Choroid plexus epithelial cell (primary cell): ENCODE measurements at regions not wholly inside any gene's neighbourhood (a gene's known extent, or its start where the extent isn't known, plus 50 kb on each side); places are given as distances from the start of the nearest gene placed in this dataset.
A peak's percentile ranks its signal among the peaks of the same experiment; 100 is the strongest.

ENCODE experiments used
- DNase-seq: peaks from one replicate; pipeline ENCODE4 v3.0.0-alpha.2; 2010; ENCODE audit warnings: low read depth
- H3K4me3 ChIP-seq: 2 replicates; pipeline ENCODE4 v1.5.1; 2011; ENCODE audit warnings: low read depth, mild to moderate bottlenecking, control low read depth, low read length, moderate library complexity
- TF ChIP-seq, protein P1 (sequence below): conservative IDR thresholded peaks from 2 replicates; pipeline ENCODE4 v1.5.1; 2011; ENCODE audit warnings: low read depth, mild to moderate bottlenecking, control low read depth, inconsistent platforms, low read length, moderate library complexity

DNA sequence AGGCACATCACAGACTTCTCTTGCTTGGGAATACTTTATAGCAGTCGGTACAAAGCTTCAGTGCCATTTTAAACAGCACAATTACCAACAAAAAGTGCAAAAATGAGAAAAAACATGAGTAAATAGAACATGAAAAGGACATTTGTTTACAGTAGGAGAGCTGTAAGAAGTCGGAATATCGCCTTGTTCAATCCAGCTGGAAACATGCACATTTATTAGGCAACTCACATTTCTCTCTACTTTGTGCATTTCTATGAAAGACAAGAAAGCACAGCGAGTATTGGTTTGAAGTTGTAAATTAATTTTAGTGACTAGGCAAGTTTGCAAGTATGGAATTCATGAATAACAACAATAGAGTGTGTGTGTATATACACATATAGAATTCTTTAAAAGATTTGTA is 484.7 kb downstream of the DACH1 start:
- TF ChIP-seq, protein P1, sequence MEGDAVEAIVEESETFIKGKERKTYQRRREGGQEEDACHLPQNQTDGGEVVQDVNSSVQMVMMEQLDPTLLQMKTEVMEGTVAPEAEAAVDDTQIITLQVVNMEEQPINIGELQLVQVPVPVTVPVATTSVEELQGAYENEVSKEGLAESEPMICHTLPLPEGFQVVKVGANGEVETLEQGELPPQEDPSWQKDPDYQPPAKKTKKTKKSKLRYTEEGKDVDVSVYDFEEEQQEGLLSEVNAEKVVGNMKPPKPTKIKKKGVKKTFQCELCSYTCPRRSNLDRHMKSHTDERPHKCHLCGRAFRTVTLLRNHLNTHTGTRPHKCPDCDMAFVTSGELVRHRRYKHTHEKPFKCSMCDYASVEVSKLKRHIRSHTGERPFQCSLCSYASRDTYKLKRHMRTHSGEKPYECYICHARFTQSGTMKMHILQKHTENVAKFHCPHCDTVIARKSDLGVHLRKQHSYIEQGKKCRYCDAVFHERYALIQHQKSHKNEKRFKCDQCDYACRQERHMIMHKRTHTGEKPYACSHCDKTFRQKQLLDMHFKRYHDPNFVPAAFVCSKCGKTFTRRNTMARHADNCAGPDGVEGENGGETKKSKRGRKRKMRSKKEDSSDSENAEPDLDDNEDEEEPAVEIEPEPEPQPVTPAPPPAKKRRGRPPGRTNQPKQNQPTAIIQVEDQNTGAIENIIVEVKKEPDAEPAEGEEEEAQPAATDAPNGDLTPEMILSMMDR, result no peak
- no peak overlapping the region for H3K4me3 ChIP-seq
- DNase-seq, result no peak

- TF ChIP-seq, protein P1, result no peak
- no peak overlapping the region for H3K4me3 ChIP-seq
- DNase-seq, result no peak
These were observed 486.8 kb downstream of the DACH1 start for GRCh38 chr13:71380191-71380590.

DNA sequence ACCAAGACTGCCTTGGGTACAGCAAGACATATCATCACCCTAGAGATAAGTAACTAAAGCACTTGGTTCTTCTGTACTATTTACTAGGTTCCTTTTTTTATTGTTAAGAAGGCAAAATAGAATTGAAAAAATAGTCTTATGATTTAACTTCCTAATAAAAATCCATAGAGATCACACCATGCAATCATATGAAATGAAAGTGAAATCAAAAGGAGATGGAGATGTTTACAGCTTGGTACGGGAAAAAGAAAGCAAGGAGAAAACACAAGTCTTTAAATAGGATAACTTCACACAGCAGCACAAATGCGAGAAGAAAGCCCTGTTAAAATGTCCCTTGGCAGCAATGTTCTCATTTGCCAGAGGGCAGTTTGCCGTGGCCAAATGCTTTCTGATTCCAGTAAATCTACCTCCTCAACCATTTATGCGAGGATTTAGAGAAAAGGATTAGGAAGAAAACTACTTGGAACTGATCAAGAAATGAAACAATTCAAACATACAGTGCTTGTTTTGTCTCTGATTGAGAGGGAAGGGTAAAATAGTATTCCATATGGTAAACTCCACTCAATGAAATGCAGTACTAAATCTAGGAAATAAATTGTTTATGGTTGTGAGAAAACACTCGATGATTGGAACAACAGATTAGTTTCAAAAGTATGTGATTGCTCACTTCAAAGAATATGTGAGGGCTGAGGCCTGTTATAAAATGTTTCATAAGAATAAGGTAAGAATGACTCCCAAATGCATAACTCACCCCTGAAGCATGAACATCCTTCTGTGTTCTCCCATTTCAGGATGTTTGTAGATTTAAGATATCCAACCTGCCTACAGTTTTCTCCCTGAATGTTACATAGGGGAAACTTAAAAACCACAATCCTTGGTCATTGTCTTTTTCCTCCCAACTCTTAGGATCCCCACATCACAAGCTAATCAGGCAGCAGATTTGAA is 487.8 kb downstream of the DACH1 start:
- peak; percentile 47 for DNase-seq
- H3K4me3 ChIP-seq, result peak overlapping the region; percentile 27
- TF ChIP-seq, protein P1, result no peak

DNA sequence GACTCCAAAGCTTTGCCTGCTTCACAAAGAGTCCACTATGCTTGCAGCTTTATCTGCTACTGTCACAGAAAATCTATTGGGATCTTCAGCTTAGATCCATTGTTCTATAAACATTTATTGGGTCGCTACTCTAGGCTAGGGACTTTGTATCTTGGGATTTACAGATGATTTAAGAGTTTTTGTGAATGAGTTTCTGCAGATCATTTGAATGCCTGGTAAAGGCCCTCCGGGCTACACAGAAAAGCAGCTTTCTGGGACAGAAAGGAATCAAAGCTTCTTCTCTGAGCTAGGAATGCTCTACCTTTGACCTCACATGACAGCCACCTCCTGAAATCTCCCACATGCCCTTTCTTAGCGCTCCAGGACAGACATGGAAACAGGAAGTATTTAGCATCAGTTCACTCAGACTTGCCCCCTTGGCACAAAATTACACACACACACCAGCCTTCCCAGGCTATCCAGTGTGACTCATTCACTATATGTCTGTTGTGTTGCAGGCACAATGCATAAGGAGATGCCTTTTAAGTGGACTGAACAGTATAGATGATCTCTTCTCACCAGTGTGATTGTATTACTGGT is 492.4 kb downstream of the DACH1 start:
- no peak overlapping the region for H3K4me3 ChIP-seq
- peak; percentile 23 for DNase-seq
- TF ChIP-seq, protein P1, result no peak

DNA sequence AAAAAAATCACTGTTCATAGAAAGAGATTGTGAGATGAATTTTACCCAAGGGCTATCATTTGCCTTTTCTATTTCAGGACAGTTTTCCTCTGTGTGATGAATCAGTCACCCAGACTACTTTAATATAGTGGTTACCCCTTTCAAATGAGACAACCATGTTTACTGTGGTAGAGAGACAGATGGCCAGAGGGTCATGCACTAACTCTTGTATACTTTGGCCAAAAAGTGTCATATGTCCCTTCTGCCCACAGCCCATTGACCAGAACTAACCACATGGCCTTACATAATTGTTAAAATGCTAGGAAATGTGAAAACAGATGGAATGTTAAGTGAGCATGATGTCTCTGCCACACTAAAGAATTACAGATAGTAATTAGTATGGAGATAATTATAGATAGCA is 498.7 kb downstream of the DACH1 start:
- no peak overlapping the region for H3K4me3 ChIP-seq
- DNase-seq, result no peak
- TF ChIP-seq, protein P1, result no peak

GRCh38 chr13:71360041-71360440 is 507.0 kb downstream of the DACH1 start:
- no peak overlapping the region for H3K4me3 ChIP-seq
- DNase-seq, result peak; percentile 27
- TF ChIP-seq, protein P1, result no peak
